ENCODE measurements at regions not wholly inside any gene's neighbourhood (a gene's known extent, or its start where the extent isn't known, plus 50 kb on each side); places are given as distances from the start of the nearest gene placed in this dataset.

GRCh38 chr5:121018004-121018403 lies 553.9 kb downstream of the PRR16 start:
- TF ChIP-seq CTCF (IDR thresholded peaks at IDR 0.05; ENCODE audit: low read depth, low read length), result no peak

DNA sequence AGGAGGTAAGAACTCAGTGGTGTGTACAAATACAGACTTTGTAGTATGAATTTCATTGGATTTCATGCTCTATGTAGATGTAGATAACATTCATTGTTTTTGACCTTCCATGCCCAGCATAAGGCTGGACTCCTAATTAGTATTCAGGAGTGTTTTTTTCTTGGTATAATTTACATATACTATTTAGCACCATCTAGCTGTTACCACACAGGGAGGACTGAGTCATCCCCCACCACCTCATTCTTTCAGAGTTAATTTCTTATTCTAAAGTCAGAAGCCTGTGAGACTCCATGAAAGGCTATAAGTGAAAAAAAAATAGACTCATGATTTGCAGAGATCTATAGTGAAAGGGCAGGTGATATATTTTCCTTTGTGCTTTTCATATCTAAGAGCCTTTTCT lies 555.0 kb downstream of the PRR16 start:
- no peak overlapping the region for H3K4me3 ChIP-seq (ENCODE audit: low read depth, low read length)
- TF ChIP-seq CTCF (IDR thresholded peaks at IDR 0.05; ENCODE audit: low read depth, low read length), result no peak

More at GRCh38 chr5:121018004-121018403, 553.9 kb downstream of the PRR16 start:
- H3K4me3 ChIP-seq (ENCODE audit: low read depth, low read length), result no peak overlapping the region

DNA sequence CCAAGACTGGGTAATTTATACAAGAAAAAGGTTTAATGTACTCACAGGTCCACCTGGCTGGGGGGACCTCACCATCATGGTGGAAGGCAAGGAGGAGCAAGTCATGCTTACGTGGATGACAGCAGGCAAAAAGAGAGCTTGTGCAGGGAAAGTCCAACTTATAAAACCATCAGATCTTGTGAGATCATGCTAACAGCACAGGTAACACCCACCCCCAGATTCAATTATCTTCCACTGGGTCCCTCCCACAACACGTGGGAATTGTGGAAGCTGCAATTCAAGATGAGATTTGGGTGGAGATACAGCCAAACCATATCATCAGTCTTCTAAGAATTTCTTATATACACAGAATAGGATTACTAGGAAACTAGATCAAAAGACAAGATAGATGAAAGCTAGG lies 555.6 kb downstream of the PRR16 start:
- H3K4me3 ChIP-seq (ENCODE audit: low read depth, low read length), result no peak overlapping the region
- TF ChIP-seq CTCF (IDR thresholded peaks at IDR 0.05; ENCODE audit: low read depth, low read length), result no peak

GRCh38 chr5:121021681-121022080 lies 557.6 kb downstream of the PRR16 start:
- TF ChIP-seq CTCF (IDR thresholded peaks at IDR 0.05; ENCODE audit: low read depth, low read length), result no peak
- H3K4me3 ChIP-seq (ENCODE audit: low read depth, low read length), result no peak overlapping the region

- no peak overlapping the region for H3K4me3 ChIP-seq (ENCODE audit: low read depth, low read length)
- no peak for TF ChIP-seq CTCF (IDR thresholded peaks at IDR 0.05; ENCODE audit: low read depth, low read length)
Measured at GRCh38 chr5:121024416-121025311, 560.6 kb downstream of the PRR16 start.

DNA sequence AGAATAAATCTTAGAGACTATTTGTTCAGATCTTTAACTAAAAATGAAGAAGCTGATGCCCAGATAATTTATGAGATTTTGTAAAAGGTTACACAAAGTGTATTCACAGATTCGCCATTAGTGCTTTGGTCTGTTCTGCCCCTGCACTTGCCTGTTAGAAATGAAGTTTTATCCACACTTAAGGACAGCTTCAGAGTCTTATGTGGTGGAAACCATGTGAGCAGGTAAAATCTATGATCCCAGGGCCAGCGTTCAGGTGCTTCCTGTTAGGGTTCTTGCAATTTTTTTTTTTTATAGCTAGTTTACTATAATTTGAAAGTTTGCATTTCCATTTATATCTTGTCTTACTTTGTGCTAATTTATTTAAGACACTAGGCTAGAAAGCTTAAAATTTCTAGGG lies 561.6 kb downstream of the PRR16 start:
- no peak for TF ChIP-seq CTCF (IDR thresholded peaks at IDR 0.05; ENCODE audit: low read depth, low read length)
- no peak overlapping the region for H3K4me3 ChIP-seq (ENCODE audit: low read depth, low read length)

- TF ChIP-seq CTCF (IDR thresholded peaks at IDR 0.05; ENCODE audit: low read depth, low read length), result no peak
Measured at GRCh38 chr5:121027636-121028035, 563.5 kb downstream of the PRR16 start.

More at GRCh38 chr5:121027636-121028035, 563.5 kb downstream of the PRR16 start:
- no peak overlapping the region for H3K4me3 ChIP-seq (ENCODE audit: low read depth, low read length)

Data from WI38 (cell line).